A549 (cell line): ENCODE measurements at regions not wholly inside any gene's neighbourhood (a gene's known extent, or its start where the extent isn't known, plus 50 kb on each side); places are given as distances from the start of the nearest gene placed in this dataset.

Experiments
- ATAC-seq, 2 experiments: fragments of 200-7000 bp in 1 of 2; fragments of >200 bp in 1 of 2; cut with Nextera tagmentation in 1 of 2; cut with Tn5 transposase in 1 of 2; 3 replicates each; pipeline versions ENCODE4 v1.8.0 to v1.9.1; 2018 to 2020; ENCODE audit warnings: mild to moderate bottlenecking in 1 of 2, moderate library complexity in 1 of 2
- CTCF ChIA-PET: fragments of 300-600 bp; sonication (Branson Sonifier 250); formaldehyde crosslinking; extraction: SDS; loops from one replicate; lab custom pipeline; 2021; ENCODE audit warnings: antibody characterized with exemption, inconsistent platforms; lab: Yijun Ruan, JAX
- POLR2A ChIA-PET: fragments of 350-600 bp; formaldehyde crosslinking; extraction: SDS; loops from one replicate; lab custom pipeline; 2021; ENCODE audit warnings: antibody characterized with exemption, inconsistent platforms; lab: Yijun Ruan, JAX
- DNase-seq, 2 experiments: peaks; one replicate each; pipeline versions ENCODE4 v3.0.0 to v3.0.0-alpha.2; 2011 to 2016; ENCODE audit warnings: low read depth in 1 of 2, low spot score in 1 of 2
- FAIRE-seq: peaks from 2 replicates; lab custom pipeline; 2011; peaks lifted over from hg19 to GRCh38; lab: Jason Lieb, UNC
- H3K27ac ChIP-seq, 2 experiments: fragments of >200 bp; sonication (Bioruptor Twin); formaldehyde crosslinking; 3 replicates each; pipeline ENCODE4 v1.5.1; 2016 to 2017
- H3K4me1 ChIP-seq: fragments of >200 bp; sonication (Bioruptor Twin); formaldehyde crosslinking; 3 replicates; pipeline ENCODE4 v1.6.1; 2016
- H3K4me2 ChIP-seq: fragments of >200 bp; sonication (Bioruptor Twin); formaldehyde crosslinking; 3 replicates; pipeline ENCODE4 v1.6.1; 2016
- H3K4me3 ChIP-seq: fragments of >200 bp; sonication (Bioruptor Twin); formaldehyde crosslinking; 3 replicates; pipeline ENCODE4 v1.5.1; 2016
- H3K9me3 ChIP-seq: fragments of >200 bp; sonication (Bioruptor Twin); formaldehyde crosslinking; 3 replicates; pipeline ENCODE4 v1.6.1; 2016
- CBX2 ChIP-seq: fragments of 200-600 bp; sonication (generic); IDR thresholded peaks from 2 replicates; pipeline ENCODE4 v1.6.1; 2016; ENCODE audit warnings: low read depth, mild to moderate bottlenecking, borderline replicate concordance
- CBX8 ChIP-seq: fragments of 200-600 bp; sonication (generic); IDR thresholded peaks from 2 replicates; pipeline ENCODE4 v1.6.1; 2016
- CHD2 ChIP-seq: fragments of 150-350 bp; IDR thresholded peaks from 2 replicates; pipeline ENCODE4 v1.6.1; 2014; ENCODE audit warnings: low read length; ENCODE audit not compliant: partially characterized antibody
- EHF ChIP-seq: fragments of 250-450 bp; sonication (Bioruptor Pico); IDR thresholded peaks from 2 replicates; pipeline ENCODE4 v1.5.0; 2020; ENCODE audit warnings: mild to moderate bottlenecking
- FOSB ChIP-seq: fragments of 250-450 bp; sonication (Bioruptor Pico); IDR thresholded peaks from 2 replicates; pipeline ENCODE4 v1.5.0; 2020; ENCODE audit warnings: mild to moderate bottlenecking, moderate library complexity
- FOSL2 ChIP-seq, 2 experiments: fragments of 450-650 bp in 1 of 2; fragments of >200 bp in 1 of 2; sonication (Bioruptor Twin) in 1 of 2; formaldehyde crosslinking; IDR thresholded peaks; 2 replicates each; pipeline versions ENCODE4 v1.5.0 to v1.6.1; 2016 to 2020; ENCODE audit warnings: mild to moderate bottlenecking in 1 of 2, moderate library complexity in 1 of 2
- HDAC2 ChIP-seq: fragments of 200-600 bp; sonication (generic); IDR thresholded peaks from 2 replicates; pipeline ENCODE4 v1.6.1; 2016
- HEYL ChIP-seq: fragments of 250-450 bp; sonication (Bioruptor Pico); IDR thresholded peaks from 2 replicates; pipeline ENCODE4 v1.8.0; 2021; ENCODE audit warnings: mild to moderate bottlenecking, moderate library complexity
- JUNB ChIP-seq: fragments of >200 bp; sonication (Bioruptor Twin); formaldehyde crosslinking; IDR thresholded peaks from 2 replicates; pipeline ENCODE4 v1.6.1; 2016
- NPAS2 ChIP-seq: fragments of 250-450 bp; sonication (Bioruptor Pico); IDR thresholded peaks from 2 replicates; pipeline ENCODE4 v1.8.0; 2022; ENCODE audit warnings: mild to moderate bottlenecking, moderate library complexity, borderline replicate concordance
- RCOR1 ChIP-seq: fragments of 150-350 bp; IDR thresholded peaks from 2 replicates; pipeline ENCODE4 v1.6.1; 2014; ENCODE audit warnings: antibody characterized with exemption, low read length, low read depth
- RFX5 ChIP-seq: fragments of 450-650 bp; IDR thresholded peaks from 2 replicates; pipeline ENCODE4 v1.7.1; 2014; ENCODE audit warnings: antibody characterized with exemption, mild to moderate bottlenecking, moderate library complexity
- RNF2 ChIP-seq: fragments of 200-600 bp; sonication (generic); IDR thresholded peaks from 2 replicates; pipeline ENCODE4 v1.6.1; 2016; ENCODE audit warnings: low read depth, mild to moderate bottlenecking, antibody characterized with exemption, moderate library complexity, borderline replicate concordance
- SMC3 ChIP-seq: fragments of >200 bp; sonication (Bioruptor Twin); formaldehyde crosslinking; IDR thresholded peaks from 3 replicates; pipeline ENCODE4 v1.6.1; 2018; ENCODE audit warnings: inconsistent platforms
- SREBF2 ChIP-seq: fragments of 450-650 bp; IDR thresholded peaks from 2 replicates; pipeline ENCODE4 v1.6.1; 2014; ENCODE audit warnings: mild to moderate bottlenecking, moderate library complexity
- TP53 ChIP-seq: fragments of 250-450 bp; sonication (Bioruptor Pico); IDR thresholded peaks from 2 replicates; pipeline ENCODE4 v1.5.0; 2021; ENCODE audit warnings: mild to moderate bottlenecking, moderate library complexity
- ZC3H11A ChIP-seq: fragments of 450-650 bp; IDR thresholded peaks from 2 replicates; pipeline ENCODE4 v1.6.1; 2014; ENCODE audit warnings: antibody characterized with exemption, mild to moderate bottlenecking
- ZNF302 ChIP-seq: fragments of 250-450 bp; sonication (Bioruptor Pico); IDR thresholded peaks from 2 replicates; pipeline ENCODE4 v1.9.0; 2021; ENCODE audit warnings: inconsistent platforms, mild to moderate bottlenecking, moderate library complexity
- ZSCAN20 ChIP-seq: fragments of 250-450 bp; sonication (Bioruptor Pico); IDR thresholded peaks from 2 replicates; pipeline ENCODE4 v1.8.0; 2022; ENCODE audit warnings: mild to moderate bottlenecking, moderate library complexity
- WGBS: methylation state at CpG from one replicate; pipeline ENCODE4 v1.1.6; 2017; ENCODE audit errors: missing lambda C conversion rate; 5-methylcytosine and 5-hydroxymethylcytosine counted together
- TF ChIP-seq, protein P1 (sequence below): fragments of 200-600 bp; sonication (generic); IDR thresholded peaks from 2 replicates; pipeline ENCODE4 v1.6.1; 2016; ENCODE audit warnings: antibody characterized with exemption, mild to moderate bottlenecking, moderate library complexity
- TF ChIP-seq, protein P2 (sequence below): fragments of 250-450 bp; sonication (Bioruptor Pico); IDR thresholded peaks from 2 replicates; pipeline ENCODE4 v1.5.0; 2020; ENCODE audit warnings: low read depth, mild to moderate bottlenecking, moderate library complexity
- TF ChIP-seq, protein P3 (sequence below): fragments of 250-450 bp; sonication (Bioruptor Pico); IDR thresholded peaks from 2 replicates; pipeline ENCODE4 v1.5.0; 2021; ENCODE audit warnings: mild to moderate bottlenecking, moderate library complexity, borderline replicate concordance

DNA sequence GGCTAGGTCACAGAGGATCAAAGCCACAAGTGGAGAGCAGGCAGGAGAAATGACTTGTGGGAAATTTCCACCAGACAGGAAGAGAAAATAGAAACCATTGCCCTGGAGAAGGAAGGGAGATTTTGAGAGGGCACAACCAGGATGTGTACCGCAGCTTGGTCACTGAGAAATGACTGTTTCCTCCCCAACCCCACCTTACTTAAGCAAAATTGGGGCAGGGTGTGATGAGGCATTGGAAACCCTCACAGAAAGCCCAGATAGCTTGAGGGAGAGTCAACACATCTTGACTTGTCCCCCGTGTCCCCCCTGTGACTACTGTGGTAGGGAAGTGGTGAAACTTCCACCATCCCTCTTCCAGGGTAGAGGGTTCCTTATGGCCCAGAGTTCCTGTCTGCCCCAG, 113.5 kb upstream of the FAM20A start:
- no peak for DNase-seq
- 41% methylated on average over 2 of the region's 2 CpGs for WGBS
- ChIA-PET CTCF (no interaction called here), POLR2A (no interaction called here)
- ATAC-seq, result no peak
- Histone ChIP-seq H3K4me2 (no peak overlapping the region), H3K4me1 (no peaks in the 10 kb centered on the region), H3K9me3 (no peaks in the 10 kb centered on the region), H3K4me3 (no peak overlapping the region), H3K27ac (no peak overlapping the region)
- FAIRE-seq, result no peak
- no peak for TF ChIP-seq HEYL

DNA sequence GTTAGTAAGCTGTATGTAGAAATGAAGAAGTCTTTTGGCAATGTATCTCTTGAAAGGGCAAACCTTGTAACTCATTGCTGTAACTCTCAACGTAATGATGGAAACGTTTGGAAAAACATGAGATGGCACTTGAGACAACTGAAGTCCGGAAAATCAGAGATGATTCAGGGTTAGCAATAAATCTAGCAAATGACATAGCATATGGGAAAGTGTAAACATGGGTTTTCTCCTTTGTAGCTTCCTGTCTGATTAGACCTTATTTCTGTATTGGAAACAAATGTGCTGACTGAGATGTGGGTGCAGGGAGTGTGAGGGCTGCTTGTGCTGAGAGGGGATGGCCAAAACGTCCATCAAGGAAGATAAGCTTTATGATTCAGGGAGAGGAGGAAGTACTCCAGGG, 110.7 kb upstream of the FAM20A start:
- Histone ChIP-seq H3K4me1 (no peaks in the 10 kb centered on the region), H3K9me3 (no peaks in the 10 kb centered on the region), H3K4me2 (no peak overlapping the region), H3K27ac (no peak overlapping the region), H3K4me3 (no peak overlapping the region)
- TF ChIP-seq EHF (CRISPR knock-in tag) (no peak), CBX8 (no peak), FOSB (CRISPR knock-in tag) (no peak), TP53 (CRISPR knock-in tag) (no peak), CBX2 (no peak), ZC3H11A (no peak), RCOR1 (no peak), SREBF2 (no peak), ZNF302 (CRISPR knock-in tag) (no peak), HDAC2 (no peak), SMC3 (no peak), ZSCAN20 (CRISPR knock-in tag) (no peak), NPAS2 (CRISPR knock-in tag) (no peak), RNF2 (no peak), FOSL2 (IDR thresholded peaks at IDR 0.05) (no peak), FOSL2 (CRISPR knock-in tag; IDR thresholded peaks at IDR 0.05) (no peak)
- TF ChIP-seq, protein P1, sequence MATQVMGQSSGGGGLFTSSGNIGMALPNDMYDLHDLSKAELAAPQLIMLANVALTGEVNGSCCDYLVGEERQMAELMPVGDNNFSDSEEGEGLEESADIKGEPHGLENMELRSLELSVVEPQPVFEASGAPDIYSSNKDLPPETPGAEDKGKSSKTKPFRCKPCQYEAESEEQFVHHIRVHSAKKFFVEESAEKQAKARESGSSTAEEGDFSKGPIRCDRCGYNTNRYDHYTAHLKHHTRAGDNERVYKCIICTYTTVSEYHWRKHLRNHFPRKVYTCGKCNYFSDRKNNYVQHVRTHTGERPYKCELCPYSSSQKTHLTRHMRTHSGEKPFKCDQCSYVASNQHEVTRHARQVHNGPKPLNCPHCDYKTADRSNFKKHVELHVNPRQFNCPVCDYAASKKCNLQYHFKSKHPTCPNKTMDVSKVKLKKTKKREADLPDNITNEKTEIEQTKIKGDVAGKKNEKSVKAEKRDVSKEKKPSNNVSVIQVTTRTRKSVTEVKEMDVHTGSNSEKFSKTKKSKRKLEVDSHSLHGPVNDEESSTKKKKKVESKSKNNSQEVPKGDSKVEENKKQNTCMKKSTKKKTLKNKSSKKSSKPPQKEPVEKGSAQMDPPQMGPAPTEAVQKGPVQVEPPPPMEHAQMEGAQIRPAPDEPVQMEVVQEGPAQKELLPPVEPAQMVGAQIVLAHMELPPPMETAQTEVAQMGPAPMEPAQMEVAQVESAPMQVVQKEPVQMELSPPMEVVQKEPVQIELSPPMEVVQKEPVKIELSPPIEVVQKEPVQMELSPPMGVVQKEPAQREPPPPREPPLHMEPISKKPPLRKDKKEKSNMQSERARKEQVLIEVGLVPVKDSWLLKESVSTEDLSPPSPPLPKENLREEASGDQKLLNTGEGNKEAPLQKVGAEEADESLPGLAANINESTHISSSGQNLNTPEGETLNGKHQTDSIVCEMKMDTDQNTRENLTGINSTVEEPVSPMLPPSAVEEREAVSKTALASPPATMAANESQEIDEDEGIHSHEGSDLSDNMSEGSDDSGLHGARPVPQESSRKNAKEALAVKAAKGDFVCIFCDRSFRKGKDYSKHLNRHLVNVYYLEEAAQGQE, result no peak
- TF ChIP-seq, protein P2, sequence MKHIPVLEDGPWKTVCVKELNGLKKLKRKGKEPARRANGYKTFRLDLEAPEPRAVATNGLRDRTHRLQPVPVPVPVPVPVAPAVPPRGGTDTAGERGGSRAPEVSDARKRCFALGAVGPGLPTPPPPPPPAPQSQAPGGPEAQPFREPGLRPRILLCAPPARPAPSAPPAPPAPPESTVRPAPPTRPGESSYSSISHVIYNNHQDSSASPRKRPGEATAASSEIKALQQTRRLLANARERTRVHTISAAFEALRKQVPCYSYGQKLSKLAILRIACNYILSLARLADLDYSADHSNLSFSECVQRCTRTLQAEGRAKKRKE (CRISPR knock-in tag), result no peak
- 4% methylated on average over 4 of the region's 4 CpGs for WGBS
- CTCF ChIA-PET, result interaction anchor here (1.2 kb wide), 2 partner anchors 22 to 44 kb away, joined by 3 to 4 read pairs; no protein-coding TSS in a partner anchor
- FAIRE-seq, result no peak
- no peak for DNase-seq
- POLR2A ChIA-PET, result no interaction called here
- ATAC-seq, result no peak

DNA sequence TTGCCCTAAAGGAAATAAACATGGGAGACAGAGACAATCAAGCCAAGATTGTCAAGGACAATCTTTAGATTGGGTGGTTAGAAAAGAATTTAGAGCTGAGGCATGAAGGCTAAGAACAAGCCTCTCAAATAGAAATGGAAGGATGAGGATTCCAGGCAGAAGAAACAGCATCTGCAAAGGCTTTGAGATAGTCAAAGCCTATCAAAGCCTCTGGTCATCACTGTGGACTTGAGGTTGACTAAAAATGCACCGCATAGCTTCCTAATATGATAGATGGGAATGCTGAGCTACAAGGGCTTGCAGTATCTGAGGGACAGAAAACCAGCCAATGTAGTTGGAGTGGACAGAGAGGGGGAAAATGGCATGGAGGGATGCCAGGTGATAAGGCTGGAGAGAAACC, 109.8 kb upstream of the FAM20A start:
- TF ChIP-seq JUNB, result no peak
- TF ChIP-seq CHD2, result no peak
- TF ChIP-seq ZNF302 (CRISPR knock-in tag), result no peak
- TF ChIP-seq RFX5, result no peak
- TF ChIP-seq, protein P3, sequence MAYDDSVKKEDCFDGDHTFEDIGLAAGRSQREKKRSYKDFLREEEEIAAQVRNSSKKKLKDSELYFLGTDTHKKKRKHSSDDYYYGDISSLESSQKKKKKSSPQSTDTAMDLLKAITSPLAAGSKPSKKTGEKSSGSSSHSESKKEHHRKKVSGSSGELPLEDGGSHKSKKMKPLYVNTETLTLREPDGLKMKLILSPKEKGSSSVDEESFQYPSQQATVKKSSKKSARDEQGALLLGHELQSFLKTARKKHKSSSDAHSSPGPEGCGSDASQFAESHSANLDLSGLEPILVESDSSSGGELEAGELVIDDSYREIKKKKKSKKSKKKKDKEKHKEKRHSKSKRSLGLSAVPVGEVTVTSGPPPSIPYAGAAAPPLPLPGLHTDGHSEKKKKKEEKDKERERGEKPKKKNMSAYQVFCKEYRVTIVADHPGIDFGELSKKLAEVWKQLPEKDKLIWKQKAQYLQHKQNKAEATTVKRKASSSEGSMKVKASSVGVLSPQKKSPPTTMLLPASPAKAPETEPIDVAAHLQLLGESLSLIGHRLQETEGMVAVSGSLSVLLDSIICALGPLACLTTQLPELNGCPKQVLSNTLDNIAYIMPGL (CRISPR knock-in tag), result no peak
- TF ChIP-seq, all 56 proteins: peak for 0
- ChIA-PET CTCF (interaction anchor here (1.2 kb wide), 1 partner anchor 21 kb away, joined by 3 read pairs; no protein-coding TSS in a partner anchor), POLR2A (no interaction called here)
- no peak for FAIRE-seq
- WGBS, result 83% methylated on average over 1 of the region's 1 CpG
- Histone ChIP-seq H3K9me3 (no peaks in the 10 kb centered on the region), H3K27ac (no peak overlapping the region), H3K4me1 (no peaks in the 10 kb centered on the region), H3K4me2 (no peak overlapping the region), H3K4me3 (no peak overlapping the region)
- no peak for DNase-seq
- no peak for ATAC-seq
